HG02943 (cell line): ENCODE measurements at regions not wholly inside any gene's neighbourhood (a gene's known extent, or its start where the extent isn't known, plus 50 kb on each side); places are given as distances from the start of the nearest gene placed in this dataset.

Experiments
- ATAC-seq: cut with Tn5 transposase; IDR thresholded peaks from one replicate; pipeline ENCODE4 v1.9.1; 2021; ENCODE audit warnings: mild to moderate bottlenecking, low read depth, moderate library complexity; ENCODE audit not compliant: unreplicated experiment

GRCh38 chr9:80376180-80376579 lies 804.4 kb downstream of the TLE4 start:
- ATAC-seq, result no peak

GRCh38 chr9:80375477-80375876 lies 803.7 kb downstream of the TLE4 start:
- ATAC-seq, result no peak

GRCh38 chr9:80369641-80370040 lies 797.9 kb downstream of the TLE4 start:
- ATAC-seq, result no peak

GRCh38 chr9:80366626-80367025 lies 794.9 kb downstream of the TLE4 start:
- no peak for ATAC-seq

- no peak for ATAC-seq
These were observed 788.4 kb downstream of the TLE4 start for GRCh38 chr9:80359941-80360881.

GRCh38 chr9:80359291-80359690 lies 787.5 kb downstream of the TLE4 start:
- no peak for ATAC-seq

- no peak for ATAC-seq
These were observed 781.2 kb downstream of the TLE4 start for GRCh38 chr9:80352967-80353366.

- no peak for ATAC-seq
These were observed 779.8 kb downstream of the TLE4 start for GRCh38 chr9:80351612-80352011.

GRCh38 chr9:80326105-80326504 lies 754.3 kb downstream of the TLE4 start:
- no peak for ATAC-seq

GRCh38 chr9:80320916-80321315 lies 749.2 kb downstream of the TLE4 start:
- ATAC-seq, result no peak

- ATAC-seq, result no peak
These were observed 748.7 kb downstream of the TLE4 start for GRCh38 chr9:80320480-80320879.

- no peak for ATAC-seq
These were observed 733.4 kb downstream of the TLE4 start for GRCh38 chr9:80305136-80305535.

- no peak for ATAC-seq
These were observed 723.2 kb downstream of the TLE4 start for GRCh38 chr9:80294955-80295354.

GRCh38 chr9:80294318-80294717 lies 722.6 kb downstream of the TLE4 start:
- no peak for ATAC-seq

- no peak for ATAC-seq
These were observed 720.5 kb downstream of the TLE4 start for GRCh38 chr9:80292231-80292630.

GRCh38 chr9:80285326-80285725 lies 713.6 kb downstream of the TLE4 start:
- no peak for ATAC-seq

GRCh38 chr9:80282766-80283165 lies 711.0 kb downstream of the TLE4 start:
- no peak for ATAC-seq

- ATAC-seq, result no peak
These were observed 687.3 kb downstream of the TLE4 start for GRCh38 chr9:80259079-80259478.

- no peak for ATAC-seq
These were observed 680.0 kb downstream of the TLE4 start for GRCh38 chr9:80251778-80252177.

GRCh38 chr9:80242022-80242421 lies 670.3 kb downstream of the TLE4 start:
- ATAC-seq, result no peak

- no peak for ATAC-seq
These were observed 664.0 kb downstream of the TLE4 start for GRCh38 chr9:80235752-80236151.

- ATAC-seq, result no peak
These were observed 662.1 kb downstream of the TLE4 start for GRCh38 chr9:80233906-80234305.
